Keratinocyte (primary cell): ENCODE measurements at regions not wholly inside any gene's neighbourhood (a gene's known extent, or its start where the extent isn't known, plus 50 kb on each side); places are given as distances from the start of the nearest gene placed in this dataset.

Experiments used
- EZH2 ChIP-seq: IDR thresholded peaks from one replicate; pipeline ENCODE4 v1.6.1; 2012; ENCODE audit warnings: inconsistent platforms, mild to moderate bottlenecking, low read length, moderate library complexity
- TF ChIP-seq, protein P1 (sequence below), 3 experiments: IDR thresholded peaks in 1 of 3; conservative IDR thresholded peaks in 1 of 3; optimal IDR thresholded peaks in 1 of 3; 2 replicates in 2 of 3; 3 replicates in 1 of 3; pipeline versions ENCODE3 to v1.5.1; 2011; ENCODE audit warnings: low read length in 3 of 3, mild to moderate bottlenecking in 3 of 3, moderate library complexity in 2 of 3, control low read depth in 1 of 3, inconsistent platforms in 1 of 3; ENCODE audit not compliant: insufficient read depth in 2 of 3; ENCODE audit errors: extremely low read depth in 1 of 3

DNA sequence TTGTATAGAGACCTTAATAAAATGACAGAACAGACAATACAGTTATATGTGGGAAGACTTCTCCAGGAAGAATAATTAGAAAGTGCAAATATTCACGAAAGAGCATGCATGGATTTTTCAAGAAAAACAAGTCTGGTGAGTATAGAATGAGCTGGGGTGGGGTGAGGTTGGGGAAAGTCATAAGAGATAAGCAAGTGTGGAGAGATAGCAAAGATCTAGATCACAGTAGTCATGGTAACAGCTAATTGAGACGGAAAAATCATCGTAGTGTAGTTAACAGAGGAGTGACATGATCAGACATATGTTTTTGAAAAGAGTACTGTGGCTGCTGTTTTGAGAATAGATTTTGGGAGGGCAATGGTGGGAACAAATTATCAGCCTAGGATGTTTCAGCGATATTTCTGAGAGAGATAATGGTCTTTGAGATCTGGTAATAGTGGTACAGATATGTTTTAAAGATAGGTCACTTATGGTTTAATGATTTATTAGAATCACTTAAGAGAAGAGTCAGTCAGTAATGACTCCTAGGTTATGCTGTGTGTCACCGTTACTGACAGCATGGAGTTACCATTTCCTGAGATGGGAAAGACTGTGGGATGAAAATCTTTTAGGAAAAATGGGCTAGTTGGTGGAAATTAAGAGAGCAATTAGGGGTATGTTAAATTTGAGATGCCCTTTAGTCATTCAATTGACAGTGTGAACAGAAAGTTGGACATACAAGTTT is 248.5 kb upstream of the SLC8A1 start:
- TF ChIP-seq, protein P1, sequence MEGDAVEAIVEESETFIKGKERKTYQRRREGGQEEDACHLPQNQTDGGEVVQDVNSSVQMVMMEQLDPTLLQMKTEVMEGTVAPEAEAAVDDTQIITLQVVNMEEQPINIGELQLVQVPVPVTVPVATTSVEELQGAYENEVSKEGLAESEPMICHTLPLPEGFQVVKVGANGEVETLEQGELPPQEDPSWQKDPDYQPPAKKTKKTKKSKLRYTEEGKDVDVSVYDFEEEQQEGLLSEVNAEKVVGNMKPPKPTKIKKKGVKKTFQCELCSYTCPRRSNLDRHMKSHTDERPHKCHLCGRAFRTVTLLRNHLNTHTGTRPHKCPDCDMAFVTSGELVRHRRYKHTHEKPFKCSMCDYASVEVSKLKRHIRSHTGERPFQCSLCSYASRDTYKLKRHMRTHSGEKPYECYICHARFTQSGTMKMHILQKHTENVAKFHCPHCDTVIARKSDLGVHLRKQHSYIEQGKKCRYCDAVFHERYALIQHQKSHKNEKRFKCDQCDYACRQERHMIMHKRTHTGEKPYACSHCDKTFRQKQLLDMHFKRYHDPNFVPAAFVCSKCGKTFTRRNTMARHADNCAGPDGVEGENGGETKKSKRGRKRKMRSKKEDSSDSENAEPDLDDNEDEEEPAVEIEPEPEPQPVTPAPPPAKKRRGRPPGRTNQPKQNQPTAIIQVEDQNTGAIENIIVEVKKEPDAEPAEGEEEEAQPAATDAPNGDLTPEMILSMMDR (optimal IDR thresholded peaks at IDR 0.05 in 1 of 3, IDR thresholded peaks at IDR 0.05 in 1 of 3, conservative IDR thresholded peaks at IDR 0.05 in 1 of 3; ENCODE audit: extremely low read depth in 1 of 3, insufficient read depth in 2 of 3, low read length in 3 of 3): no peak
- TF ChIP-seq EZH2: no peak
